GM21576 (cell line): ENCODE measurements at regions not wholly inside any gene's neighbourhood (a gene's known extent, or its start where the extent isn't known, plus 50 kb on each side); places are given as distances from the start of the nearest gene placed in this dataset.
"Not testable (repeated sequence)": the region's sequence is repeated elsewhere in the genome, so short reads cannot be mapped to it uniquely, and the experiment has no call there.

Experiments used
- ATAC-seq: cut with Tn5 transposase; IDR thresholded peaks from one replicate; pipeline ENCODE4 v1.9.1; 2021; ENCODE audit warnings: mild to moderate bottlenecking, moderate library complexity; ENCODE audit not compliant: unreplicated experiment

DNA sequence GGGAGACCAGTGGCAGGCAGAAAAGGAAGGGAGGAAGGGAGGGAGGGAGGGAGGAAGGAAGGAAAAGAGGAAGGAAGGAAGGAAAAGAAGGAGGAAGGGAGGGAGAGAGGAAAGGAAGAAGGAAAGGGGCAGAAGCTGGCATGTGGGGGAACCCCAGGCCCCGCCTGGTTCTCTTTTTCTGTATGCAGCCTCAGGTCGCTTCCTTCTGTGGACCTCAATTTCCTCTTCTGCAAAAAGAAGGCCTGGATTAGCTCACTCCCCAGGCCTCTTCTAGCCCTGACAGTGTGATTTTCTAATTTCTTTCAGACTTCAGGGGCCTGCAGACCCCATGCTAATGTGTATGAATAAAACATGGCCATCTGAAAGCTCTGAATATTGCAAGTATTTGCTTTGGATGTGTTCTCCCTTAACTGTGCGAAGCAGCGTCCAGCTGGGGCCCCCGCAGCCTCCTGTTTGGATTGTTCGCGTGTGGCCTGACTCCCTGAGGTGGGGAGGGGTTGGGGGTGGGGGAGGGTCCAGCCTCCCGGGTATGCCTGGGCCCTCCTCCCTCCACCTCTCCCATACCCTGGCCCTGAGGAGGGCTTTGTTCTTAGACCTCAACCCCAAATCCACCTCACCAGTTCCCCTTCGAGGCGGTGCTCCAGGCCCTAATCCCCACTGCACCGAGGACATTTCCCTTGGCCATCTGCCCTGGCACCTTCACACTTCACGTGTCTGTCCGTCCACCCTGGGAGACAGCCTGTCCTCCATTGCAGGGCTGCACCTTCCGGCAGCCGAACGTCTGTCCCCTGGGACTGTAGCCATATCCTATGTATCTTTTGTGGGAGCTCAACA lies 199.9 kb upstream of the ATP6AP2 start:
- ATAC-seq, result no peak

DNA sequence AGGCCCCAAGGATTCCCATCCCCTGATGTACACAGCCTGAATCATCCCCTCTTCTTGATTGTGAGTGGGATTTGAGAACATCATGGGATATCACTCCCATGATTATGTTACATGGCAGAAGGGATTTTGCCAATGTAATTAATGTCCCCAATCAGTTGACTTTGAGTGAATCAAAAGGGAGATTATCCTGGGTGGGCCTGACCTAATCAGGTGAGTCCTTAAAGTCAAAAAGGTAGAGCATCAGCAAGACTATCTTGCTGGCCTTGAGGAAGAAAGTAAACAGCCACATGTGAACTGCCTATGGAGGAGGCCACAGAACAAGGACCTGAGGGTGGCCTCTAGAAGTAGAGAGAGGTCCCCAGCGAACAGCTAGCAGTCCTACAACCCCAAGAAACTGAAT lies 203.1 kb upstream of the ATP6AP2 start:
- no peak for ATAC-seq

DNA sequence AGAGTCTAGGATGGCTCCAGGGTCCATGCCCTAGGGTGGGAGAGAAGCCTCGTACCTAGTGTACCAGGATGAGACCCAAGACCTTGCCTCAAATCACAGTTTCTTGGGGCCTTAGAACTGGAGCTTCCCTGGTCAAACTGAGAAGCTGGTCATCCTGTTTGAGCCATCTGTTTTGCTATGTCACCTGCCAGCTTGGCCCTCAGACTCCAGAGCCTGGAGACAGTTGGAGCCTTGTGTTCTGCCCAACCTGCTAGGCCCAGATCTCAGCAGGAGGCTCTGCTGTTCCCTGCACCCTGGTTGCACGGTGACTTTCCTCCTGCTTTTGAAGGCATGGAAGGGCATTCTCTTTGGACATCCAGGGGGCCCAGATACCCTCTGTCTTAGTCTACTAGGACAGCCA lies 206.3 kb upstream of the ATP6AP2 start:
- no peak for ATAC-seq

DNA sequence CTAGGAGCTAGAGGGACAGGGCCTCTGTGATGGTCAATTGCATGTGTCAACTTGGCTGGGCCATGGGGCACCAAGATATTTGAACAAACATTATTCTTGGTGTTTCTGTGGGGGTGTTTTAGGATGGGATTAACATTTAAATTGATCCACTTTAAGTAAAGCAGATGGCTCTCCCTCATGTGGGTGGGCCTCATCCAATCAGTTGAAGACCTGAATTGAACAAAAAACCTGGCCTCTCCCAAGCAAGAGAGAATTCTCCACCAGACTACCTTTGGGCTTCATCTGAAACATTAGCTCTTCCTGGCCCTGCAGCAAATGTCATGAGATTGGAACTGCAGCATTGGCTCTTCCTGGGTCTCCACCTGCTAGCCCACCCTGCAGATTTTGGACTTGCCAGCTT lies 207.1 kb upstream of the ATP6AP2 start:
- no peak for ATAC-seq

DNA sequence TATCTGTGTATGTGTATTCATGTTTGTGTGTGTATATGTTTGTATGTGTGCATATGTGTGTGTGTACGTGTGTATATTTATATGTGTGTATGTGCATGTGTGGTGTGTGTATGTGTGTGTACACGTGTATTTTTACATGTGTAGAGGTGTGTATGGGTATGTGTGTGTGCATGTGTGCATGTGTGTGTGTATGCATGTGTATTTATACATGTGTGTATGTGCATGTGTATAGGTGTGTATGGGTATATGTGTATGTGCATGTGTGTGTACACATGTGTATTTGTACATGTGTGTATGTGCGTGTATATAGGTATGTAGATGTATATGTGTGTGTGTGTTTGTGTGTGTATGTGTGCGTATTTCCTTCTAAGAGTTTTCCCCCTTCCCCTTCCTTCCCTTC lies 207.7 kb upstream of the ATP6AP2 start:
- no peak for ATAC-seq

DNA sequence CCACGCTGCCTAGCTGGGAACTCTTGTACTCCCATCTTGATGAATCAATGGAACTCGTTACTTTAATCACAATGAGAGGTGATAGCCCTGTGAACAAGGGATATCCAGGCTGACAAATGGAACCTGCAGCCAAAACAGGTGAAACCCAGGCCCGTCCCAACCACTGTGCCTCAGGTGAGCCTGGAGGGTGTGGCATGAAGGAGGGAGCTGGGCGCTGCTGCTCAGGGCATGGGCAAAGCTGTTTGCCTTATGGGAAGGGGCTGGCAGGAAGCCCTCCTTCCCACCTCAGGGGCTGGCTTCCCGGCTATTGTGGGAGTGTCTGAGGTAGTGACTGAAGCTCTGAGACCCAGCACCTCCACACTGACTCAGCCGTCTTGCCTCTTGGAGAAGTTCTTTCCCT lies 209.4 kb upstream of the ATP6AP2 start:
- ATAC-seq, result no peak

DNA sequence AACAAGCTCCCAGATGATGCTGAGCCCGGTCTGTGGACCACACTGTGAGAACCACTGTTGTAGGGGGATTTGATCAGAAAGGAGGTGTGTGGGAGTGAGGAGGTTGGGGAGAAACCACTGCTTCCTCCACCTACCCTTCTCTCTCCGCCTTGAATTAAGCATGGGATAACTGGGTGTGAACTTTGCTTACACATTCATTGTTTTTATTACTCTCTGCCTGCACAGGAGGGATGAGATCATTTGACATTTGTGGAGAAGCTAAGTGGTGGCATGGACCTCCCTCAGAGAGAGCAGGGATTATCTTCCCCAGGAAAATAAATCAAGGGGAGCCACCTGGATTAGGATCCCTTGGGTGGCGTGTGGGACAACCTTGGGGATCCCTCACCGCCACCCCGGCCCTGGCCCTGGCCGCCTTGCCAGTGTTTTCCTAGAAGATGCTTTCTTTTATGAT lies 212.1 kb upstream of the ATP6AP2 start:
- no peak for ATAC-seq

DNA sequence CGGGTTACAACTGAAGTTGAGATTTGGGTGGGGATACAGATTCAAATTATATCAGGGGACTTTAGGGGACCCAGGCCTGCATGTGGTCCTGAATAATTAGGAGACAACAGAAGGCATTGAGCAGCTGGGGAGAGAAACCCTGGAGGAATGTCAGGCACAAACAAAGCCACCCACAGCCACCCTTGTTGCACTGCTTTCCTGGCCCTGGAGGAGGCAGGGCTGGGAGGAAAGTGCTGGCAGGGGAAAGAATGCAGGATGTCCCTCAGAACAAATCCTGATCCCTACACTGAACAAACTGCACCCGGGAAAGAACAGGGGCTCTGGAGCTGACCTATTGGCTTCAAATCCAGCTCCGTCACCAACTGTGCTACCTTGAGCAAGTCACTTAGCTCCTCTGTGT lies 214.1 kb upstream of the ATP6AP2 start:
- ATAC-seq, result no peak

DNA sequence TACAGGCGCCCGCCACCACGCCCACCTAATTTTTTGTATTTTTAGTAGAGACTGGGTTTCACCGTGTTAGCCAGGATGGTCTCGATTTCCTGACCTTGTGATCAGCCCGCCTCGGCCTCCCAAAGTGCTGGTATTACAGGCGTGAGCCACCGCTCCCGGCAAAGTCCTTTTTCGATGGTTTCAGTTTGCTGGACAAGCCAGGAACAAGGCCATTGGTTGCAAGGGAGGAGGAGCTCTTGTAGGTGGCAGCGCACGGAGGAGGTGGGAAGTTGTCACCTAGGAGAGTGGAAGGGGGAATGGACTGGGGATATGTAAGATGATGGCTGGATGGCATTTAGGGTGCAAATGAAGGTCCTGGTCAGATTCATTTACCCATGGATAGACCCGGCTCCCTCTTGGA lies 218.5 kb upstream of the ATP6AP2 start:
- not testable (repeated sequence) for ATAC-seq

DNA sequence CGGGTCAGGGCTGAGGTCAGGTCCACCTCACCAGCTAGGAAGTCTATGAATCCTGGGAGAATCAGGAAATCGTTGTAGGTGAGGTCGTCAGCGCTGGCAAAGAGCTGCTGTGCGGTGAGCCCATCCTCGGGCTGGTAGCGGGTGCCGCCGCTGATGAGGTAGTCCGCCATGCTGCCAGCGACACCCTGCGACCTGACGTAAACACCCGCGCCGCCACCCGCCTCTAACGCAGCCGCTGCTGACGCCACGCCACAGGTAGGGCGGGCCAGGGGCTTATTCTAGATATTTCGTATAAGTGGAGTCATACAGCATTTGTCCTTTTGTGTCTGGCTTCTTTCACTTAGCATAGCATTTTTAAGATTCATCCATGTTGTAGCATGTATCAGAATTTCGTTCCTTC lies 220.2 kb upstream of the ATP6AP2 start:
- ATAC-seq, result no peak

DNA sequence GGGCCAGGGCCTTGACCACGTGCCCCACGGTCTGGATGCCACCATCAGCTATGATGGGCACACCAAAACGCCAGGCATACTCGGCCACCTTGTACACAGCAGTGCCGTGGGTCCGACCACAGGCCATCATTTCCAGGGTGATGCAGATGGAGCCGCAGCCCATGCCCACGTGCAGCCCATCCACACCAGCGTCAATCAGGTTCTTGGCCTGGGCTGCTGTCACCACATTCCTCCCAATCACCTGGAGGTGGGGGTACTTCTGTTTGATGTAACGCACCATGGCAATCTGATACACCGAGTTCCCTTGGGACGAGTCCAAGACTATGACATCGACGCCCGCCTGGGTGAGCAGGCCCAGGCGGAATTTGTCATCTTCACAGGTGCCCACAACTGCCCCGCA lies 221.2 kb upstream of the ATP6AP2 start:
- ATAC-seq, result no peak

DNA sequence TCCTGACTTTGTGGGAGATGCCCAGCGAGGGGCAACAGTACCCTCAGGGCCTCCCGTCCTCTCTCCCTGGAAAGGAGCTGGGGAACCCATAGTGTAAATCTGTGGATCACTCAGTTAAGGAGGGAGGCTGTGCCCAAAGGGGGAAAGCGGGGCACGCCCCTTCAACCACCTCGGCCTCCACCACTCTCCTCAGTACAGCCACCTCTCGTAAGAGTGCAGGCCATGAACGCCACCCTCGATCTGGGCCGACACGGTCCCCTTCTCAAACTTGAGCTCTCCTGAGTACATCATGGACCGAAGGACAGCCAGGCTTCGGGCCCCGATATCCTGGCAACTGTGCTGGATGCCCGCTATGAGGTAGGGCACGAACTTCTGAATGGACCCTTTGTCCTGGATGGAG lies 221.8 kb upstream of the ATP6AP2 start:
- no peak for ATAC-seq

DNA sequence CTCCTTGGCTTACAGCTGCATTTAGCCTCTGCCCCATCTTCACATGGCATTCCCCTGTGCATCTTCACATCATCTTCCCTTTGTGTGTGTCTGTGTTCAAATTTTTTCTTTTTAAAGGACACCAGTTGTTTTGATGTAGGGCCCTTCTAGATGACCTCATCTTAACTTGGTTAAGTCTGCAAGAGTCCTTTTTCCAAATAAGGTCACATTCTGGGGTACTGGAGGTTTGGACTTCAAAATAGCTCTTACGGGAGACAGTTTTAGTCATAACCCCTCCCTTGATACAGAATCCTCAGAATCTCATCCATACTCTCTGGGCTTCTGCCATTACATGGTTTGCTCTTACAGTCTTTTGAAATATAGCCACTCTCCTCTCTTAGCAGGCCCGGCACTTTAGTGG lies 231.5 kb upstream of the ATP6AP2 start:
- no peak for ATAC-seq

DNA sequence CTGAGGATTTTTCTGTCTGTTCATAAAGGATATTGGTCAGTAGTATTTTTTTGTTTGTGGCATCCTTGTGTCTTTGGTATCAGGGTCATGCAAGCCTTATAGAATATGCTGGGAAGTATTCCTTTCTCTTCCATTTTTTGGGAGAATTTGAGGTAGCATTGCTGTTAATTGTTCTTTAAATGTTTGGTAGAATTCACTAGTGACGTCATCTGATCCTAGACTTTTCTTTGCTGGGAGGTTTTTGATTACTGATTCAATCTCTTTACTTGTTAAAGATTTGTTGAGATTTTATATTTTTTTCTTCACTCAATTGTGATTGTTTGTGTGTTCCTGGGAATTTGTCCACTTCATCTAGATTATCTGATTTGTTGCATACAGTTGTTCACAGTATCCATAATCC lies 234.4 kb upstream of the ATP6AP2 start:
- no peak for ATAC-seq

DNA sequence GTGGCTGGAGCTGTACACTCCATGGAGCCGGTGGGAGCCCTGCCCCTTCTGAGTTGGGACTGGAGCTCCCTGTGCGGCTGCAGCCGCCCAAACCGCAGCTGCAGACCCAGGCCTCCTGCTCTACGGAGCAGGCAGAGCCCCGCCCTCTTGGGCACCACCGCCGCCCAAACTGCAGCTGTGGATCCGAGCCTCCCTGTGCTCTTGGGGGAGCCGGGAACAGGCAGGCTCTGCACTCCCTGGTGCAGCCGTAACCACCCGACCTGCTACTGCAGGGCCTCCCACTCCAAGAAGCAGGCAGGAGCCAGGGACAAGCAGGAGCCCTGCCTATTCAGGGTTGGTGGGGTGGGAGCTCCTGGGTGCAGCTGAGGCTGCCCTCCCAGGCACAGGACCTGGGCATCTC lies 237.5 kb upstream of the ATP6AP2 start:
- ATAC-seq, result no peak

DNA sequence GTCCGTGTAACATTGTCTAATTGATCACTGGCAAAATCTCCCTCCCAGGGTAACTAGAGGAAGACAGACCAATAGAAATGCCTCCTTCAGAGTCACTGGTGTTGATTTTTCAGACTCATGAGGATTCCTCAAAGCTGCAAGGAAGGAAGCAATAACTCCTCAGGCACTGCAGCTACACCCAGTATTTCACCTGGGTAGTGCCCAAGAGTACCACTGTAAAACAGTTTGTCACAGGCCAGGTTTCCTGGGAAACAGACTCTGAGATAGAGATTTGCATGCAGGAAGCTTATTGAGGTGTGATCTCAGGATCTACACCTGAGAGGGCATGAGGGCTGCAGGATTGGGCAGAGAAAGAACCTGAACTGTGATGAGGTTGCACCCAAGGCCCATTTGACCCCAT lies 240.7 kb upstream of the ATP6AP2 start:
- ATAC-seq, result no peak

DNA sequence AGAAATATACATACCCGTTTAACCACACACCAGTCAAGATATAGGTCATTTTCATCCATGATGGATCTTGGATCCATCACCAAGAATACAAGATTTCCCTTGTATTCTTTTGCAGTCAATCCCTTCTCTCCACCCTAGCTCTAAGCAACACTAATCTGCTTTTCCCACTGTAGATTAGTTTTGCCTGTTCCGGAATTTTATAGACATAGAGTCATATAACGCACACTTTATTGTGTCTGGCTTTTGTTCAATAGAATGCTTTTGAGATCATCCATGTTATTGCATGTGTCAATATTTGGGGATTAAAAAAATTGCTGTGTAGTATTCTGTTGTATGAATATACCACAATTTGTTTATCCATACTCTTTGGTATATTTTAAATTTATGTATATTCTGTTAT lies 235.6 kb upstream of the BCOR start:
- ATAC-seq, result no peak

DNA sequence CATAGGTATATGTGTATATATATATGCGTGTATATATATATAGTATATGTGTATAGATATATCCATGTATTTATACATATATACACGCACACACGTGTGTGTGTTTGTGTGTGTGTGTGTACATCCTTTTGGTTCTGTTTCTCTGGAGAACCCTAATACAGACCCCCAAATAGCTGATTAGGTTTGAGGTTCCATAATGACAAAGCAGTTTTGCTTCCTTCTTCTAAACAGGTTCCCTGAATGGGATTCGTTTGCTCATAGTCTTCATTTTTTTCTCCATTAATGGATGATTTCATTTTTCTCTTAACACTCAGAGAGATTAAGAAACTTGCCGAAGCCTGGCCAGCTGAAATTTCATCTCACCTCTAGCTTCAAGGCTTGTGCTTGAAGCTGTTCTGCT lies 234.0 kb upstream of the BCOR start:
- no peak for ATAC-seq

DNA sequence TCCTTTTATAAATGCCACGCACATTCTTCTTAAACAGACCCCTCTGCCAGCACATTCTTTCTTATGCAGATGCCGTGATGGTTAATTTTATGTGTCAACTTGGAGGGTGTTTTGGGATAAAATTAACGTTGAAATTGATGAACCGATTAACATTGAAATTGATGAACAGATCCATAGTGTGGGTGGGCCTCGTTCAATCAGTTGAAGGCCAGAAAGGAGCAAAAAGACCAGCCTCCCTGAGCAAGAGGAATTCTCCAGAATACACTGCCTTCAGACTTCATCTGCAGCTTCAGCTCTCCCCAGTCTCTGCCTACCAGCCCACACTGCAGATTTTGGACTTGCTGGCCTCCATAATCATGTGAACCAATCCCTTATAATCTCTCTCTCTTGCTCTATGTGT lies 233.6 kb upstream of the BCOR start:
- no peak for ATAC-seq

DNA sequence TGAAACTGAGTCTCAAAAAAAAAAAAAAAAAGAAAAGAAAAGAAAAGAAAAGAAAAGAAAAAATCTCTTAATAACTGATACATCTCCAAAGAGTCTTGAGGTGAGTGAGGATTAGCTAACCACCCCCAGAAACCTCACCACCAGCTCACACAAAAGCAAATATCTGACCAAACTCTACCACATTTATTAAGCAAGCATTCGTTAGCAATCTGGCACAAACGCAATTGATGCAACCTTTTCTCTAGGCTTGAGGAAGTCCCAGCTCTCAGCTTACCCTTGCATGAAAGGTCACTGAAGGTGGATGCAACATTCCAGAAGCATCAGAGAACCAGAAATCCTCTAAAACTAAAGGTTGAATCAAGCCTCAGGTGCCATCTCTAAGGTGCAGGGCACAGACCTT lies 231.9 kb upstream of the BCOR start:
- no peak for ATAC-seq

DNA sequence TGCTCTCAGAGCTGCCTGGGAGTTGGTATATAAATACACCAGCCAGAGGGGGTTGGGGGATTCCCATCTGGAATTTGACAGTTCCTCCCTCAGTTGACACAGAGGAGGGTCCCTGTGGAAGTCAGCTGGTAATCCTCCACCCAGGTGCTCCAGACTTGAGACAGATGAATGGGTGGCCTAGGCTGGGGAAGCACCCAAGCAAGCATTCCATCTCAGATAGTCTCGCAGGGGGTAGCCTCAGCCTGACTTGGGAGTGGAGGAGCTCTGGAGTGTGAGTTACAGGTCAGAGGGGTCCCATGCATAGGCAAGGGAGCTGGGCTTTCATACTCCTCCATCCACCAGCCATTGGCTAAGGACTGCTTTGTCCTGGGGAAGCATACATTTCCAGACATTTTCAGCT lies 229.3 kb upstream of the BCOR start:
- ATAC-seq, result no peak

DNA sequence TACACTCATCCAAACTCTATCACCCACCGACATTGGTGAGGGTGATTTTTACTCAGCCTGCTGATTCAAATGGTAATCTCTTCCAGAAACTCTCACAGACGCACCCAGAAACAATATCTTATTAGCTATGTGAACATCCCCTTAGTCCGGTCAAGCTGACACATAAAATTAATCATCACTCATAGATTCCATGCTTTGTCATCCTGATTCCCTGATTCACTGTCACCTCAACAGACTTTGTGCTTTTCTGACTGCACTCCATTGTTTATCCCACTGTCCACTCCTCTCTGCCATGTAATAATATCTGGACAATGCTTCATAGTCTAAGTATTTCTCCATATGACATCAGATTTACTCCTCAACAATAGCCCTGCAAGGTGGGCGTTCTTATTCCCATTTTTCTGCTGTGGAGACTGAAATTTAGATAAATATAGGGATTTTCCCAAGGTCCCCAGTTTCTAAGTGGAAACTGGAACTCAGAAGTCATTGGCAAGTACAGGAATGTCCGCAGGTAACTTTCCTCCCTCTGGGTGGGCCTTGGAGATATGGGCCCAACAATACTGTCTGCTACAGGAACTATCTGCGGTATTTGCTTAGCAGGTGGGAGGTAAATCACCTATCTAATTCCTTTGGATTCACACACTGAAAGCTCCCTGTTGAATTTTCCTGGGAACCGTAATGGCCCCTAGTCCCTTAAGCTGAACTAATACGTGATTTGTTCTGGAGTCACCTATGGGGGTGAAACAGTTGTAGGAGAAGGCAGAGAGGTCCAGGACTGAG lies 228.6 kb upstream of the BCOR start:
- no peak for ATAC-seq
